WI38 (cell line): ENCODE measurements at regions not wholly inside any gene's neighbourhood (a gene's known extent, or its start where the extent isn't known, plus 50 kb on each side); places are given as distances from the start of the nearest gene placed in this dataset.
A peak's percentile ranks its signal among the peaks of the same experiment; 100 is the strongest.

ENCODE experiments used
- H3K4me3 ChIP-seq: 2 replicates; pipeline ENCODE4 v1.5.1; 2011; ENCODE audit warnings: low read depth, mild to moderate bottlenecking, control low read depth, low read length
- TF ChIP-seq, protein P1 (sequence below): IDR thresholded peaks from 2 replicates; pipeline ENCODE4 v1.5.1; 2012; ENCODE audit warnings: low read depth, mild to moderate bottlenecking, control low read depth, low read length

DNA sequence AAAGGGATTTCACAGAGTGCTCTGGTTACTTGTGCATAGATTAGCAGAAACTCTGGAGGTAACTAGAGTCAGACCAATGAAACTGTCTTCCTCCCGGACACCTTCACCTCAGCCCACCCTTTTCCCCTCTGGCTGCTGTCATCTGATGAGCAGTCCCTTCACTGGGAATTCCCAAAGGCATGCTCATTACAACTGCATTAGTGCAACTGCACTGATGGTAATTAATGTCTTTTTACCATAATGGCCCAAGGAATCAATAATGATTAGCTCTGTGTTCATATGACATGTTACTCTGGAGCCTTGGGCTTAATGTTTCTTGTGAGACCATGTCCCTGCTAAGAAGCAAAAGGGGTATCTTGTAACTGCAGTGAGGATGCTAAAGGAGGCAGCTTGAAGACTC lies 304.5 kb downstream of the GRIN2B start:
- TF ChIP-seq, protein P1, sequence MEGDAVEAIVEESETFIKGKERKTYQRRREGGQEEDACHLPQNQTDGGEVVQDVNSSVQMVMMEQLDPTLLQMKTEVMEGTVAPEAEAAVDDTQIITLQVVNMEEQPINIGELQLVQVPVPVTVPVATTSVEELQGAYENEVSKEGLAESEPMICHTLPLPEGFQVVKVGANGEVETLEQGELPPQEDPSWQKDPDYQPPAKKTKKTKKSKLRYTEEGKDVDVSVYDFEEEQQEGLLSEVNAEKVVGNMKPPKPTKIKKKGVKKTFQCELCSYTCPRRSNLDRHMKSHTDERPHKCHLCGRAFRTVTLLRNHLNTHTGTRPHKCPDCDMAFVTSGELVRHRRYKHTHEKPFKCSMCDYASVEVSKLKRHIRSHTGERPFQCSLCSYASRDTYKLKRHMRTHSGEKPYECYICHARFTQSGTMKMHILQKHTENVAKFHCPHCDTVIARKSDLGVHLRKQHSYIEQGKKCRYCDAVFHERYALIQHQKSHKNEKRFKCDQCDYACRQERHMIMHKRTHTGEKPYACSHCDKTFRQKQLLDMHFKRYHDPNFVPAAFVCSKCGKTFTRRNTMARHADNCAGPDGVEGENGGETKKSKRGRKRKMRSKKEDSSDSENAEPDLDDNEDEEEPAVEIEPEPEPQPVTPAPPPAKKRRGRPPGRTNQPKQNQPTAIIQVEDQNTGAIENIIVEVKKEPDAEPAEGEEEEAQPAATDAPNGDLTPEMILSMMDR = no peak

DNA sequence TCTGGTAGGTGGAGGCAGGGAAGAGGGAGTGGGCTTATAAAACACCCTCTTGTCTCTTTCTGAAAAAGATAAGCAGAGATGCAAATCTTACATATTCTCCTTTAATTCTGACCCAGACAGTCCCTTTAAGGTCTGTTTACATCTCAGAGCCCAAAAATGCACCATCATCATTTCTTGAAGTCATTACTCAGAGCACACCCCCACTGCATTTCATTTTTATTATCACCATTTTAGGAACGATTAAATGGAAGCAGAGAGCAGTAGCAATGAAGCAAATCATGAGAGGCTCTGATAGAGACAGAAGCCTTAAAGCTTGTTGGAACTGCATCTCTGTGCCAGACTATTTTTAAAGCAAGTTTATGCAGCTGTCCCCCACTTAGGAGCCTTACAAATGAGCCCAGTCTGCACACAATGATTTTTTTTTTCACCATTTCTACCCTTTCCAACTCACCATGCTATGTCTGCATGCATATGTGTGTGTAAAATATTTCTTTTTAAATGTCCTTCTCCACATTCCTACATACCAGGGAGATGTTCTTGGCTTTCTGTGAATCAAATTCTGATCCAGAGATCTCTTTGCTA lies 311.0 kb downstream of the GRIN2B start:
- no peak overlapping the region for H3K4me3 ChIP-seq
- TF ChIP-seq, protein P1 = no peak

More for the DNA sequence above, 304.5 kb downstream of the GRIN2B start:
- H3K4me3 ChIP-seq = no peak overlapping the region

- TF ChIP-seq, protein P1 = no peak
- no peak overlapping the region for H3K4me3 ChIP-seq
Measured at GRCh38 chr12:13668880-13669279, 312.5 kb downstream of the GRIN2B start.

GRCh38 chr12:13666806-13667205 lies 314.6 kb downstream of the GRIN2B start:
- no peak overlapping the region for H3K4me3 ChIP-seq
- TF ChIP-seq, protein P1 = no peak

GRCh38 chr12:13661005-13661887 lies 320.2 kb downstream of the GRIN2B start:
- TF ChIP-seq, protein P1 = peak; percentile 51
- H3K4me3 ChIP-seq = no peak overlapping the region

DNA sequence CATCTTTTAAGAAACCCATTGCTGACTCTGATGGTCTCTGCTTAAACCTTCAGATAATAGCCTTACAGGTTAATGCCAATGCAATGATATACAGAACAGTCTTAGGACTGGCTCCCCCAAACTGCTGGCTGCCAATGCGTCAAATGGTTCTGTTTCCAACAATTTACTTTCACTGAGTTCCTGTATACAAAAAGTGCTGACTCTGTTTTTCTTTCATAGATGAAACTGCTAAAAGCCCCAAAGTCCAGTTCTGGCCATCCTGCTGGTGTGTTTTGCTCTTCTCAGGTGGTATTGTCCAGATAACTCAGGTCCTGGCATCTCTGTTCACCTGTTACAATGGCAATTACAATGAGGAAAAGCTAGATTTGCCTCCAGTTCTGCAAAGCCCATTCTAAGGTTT lies 326.9 kb downstream of the GRIN2B start:
- H3K4me3 ChIP-seq = no peak overlapping the region
- TF ChIP-seq, protein P1 = no peak

- H3K4me3 ChIP-seq = no peak overlapping the region
- TF ChIP-seq, protein P1 = no peak
Measured at GRCh38 chr12:13652105-13652504, 329.3 kb downstream of the GRIN2B start.
